ENCODE measurements at regions not wholly inside any gene's neighbourhood (a gene's known extent, or its start where the extent isn't known, plus 50 kb on each side); places are given as distances from the start of the nearest gene placed in this dataset.
"Not testable (repeated sequence)": the region's sequence is repeated elsewhere in the genome, so short reads cannot be mapped to it uniquely, and the experiment has no call there.

- Histone ChIP-seq H3K4me1 (ENCODE audit: control insufficient read depth in 3 of 3, insufficient read depth in 3 of 3, low read length in 3 of 3) (no peaks in the 10 kb centered on the region), H3K27me3 (ENCODE audit: control insufficient read depth in 3 of 3, insufficient read depth in 3 of 3, low read length in 3 of 3) (no peaks in the 10 kb centered on the region), H3K9ac (ENCODE audit: low read depth in 1 of 3, low read length in 3 of 3) (no peak overlapping the region), H3K9me3 (ENCODE audit: control insufficient read depth in 3 of 3, low read length in 3 of 3) (no peaks in the 10 kb centered on the region), H3K27ac (ENCODE audit: low read depth, low read length) (no peak overlapping the region), H3K36me3 (ENCODE audit: control insufficient read depth in 3 of 3, insufficient read depth in 3 of 3, low read length in 3 of 3) (no peaks in the 10 kb centered on the region), H3K4me3 (ENCODE audit: low read length in 3 of 3) (no peak overlapping the region)
These were observed 847.7 kb downstream of the CDH18 start for GRCh38 chr5:19140276-19140675.

GRCh38 chr5:19141937-19142524, 846.0 kb downstream of the CDH18 start:
- not testable (repeated sequence) for H3K4me3 ChIP-seq (ENCODE audit: low read length in 3 of 3); H3K27ac ChIP-seq (ENCODE audit: low read depth, low read length); H3K9me3 ChIP-seq (ENCODE audit: control insufficient read depth in 3 of 3, low read length in 3 of 3); H3K27me3 ChIP-seq (ENCODE audit: control insufficient read depth in 3 of 3, insufficient read depth in 3 of 3, low read length in 3 of 3); H3K9ac ChIP-seq (ENCODE audit: low read depth in 1 of 3, low read length in 3 of 3); H3K4me1 ChIP-seq (ENCODE audit: control insufficient read depth in 3 of 3, insufficient read depth in 3 of 3, low read length in 3 of 3); H3K36me3 ChIP-seq (ENCODE audit: control insufficient read depth in 3 of 3, insufficient read depth in 3 of 3, low read length in 3 of 3)

GRCh38 chr5:19142713-19143414, 845.1 kb downstream of the CDH18 start:
- H3K36me3 ChIP-seq (ENCODE audit: control insufficient read depth in 3 of 3, insufficient read depth in 3 of 3, low read length in 3 of 3): not testable (repeated sequence)

GRCh38 chr5:19143935-19144334, 844.1 kb downstream of the CDH18 start:
- Histone ChIP-seq H3K4me1 (ENCODE audit: control insufficient read depth in 3 of 3, insufficient read depth in 3 of 3, low read length in 3 of 3) (no peaks in the 10 kb centered on the region), H3K36me3 (ENCODE audit: control insufficient read depth in 3 of 3, insufficient read depth in 3 of 3, low read length in 3 of 3) (no peaks in the 10 kb centered on the region), H3K9ac (ENCODE audit: low read depth in 1 of 3, low read length in 3 of 3) (no peak overlapping the region), H3K9me3 (ENCODE audit: control insufficient read depth in 3 of 3, low read length in 3 of 3) (no peaks in the 10 kb centered on the region), H3K27me3 (ENCODE audit: control insufficient read depth in 3 of 3, insufficient read depth in 3 of 3, low read length in 3 of 3) (no peaks in the 10 kb centered on the region), H3K4me3 (ENCODE audit: low read length in 3 of 3) (no peak overlapping the region), H3K27ac (ENCODE audit: low read depth, low read length) (no peak overlapping the region)

More at GRCh38 chr5:19142713-19143414, 845.1 kb downstream of the CDH18 start:
- not testable (repeated sequence) for H3K4me3 ChIP-seq (ENCODE audit: low read length in 3 of 3); H3K27me3 ChIP-seq (ENCODE audit: control insufficient read depth in 3 of 3, insufficient read depth in 3 of 3, low read length in 3 of 3); H3K9me3 ChIP-seq (ENCODE audit: control insufficient read depth in 3 of 3, low read length in 3 of 3); H3K9ac ChIP-seq (ENCODE audit: low read depth in 1 of 3, low read length in 3 of 3); H3K4me1 ChIP-seq (ENCODE audit: control insufficient read depth in 3 of 3, insufficient read depth in 3 of 3, low read length in 3 of 3); H3K27ac ChIP-seq (ENCODE audit: low read depth, low read length)

- Histone ChIP-seq H3K9ac (ENCODE audit: low read depth in 1 of 3, low read length in 3 of 3) (no peak overlapping the region), H3K4me1 (ENCODE audit: control insufficient read depth in 3 of 3, insufficient read depth in 3 of 3, low read length in 3 of 3) (no peaks in the 10 kb centered on the region), H3K4me3 (ENCODE audit: low read length in 3 of 3) (no peak overlapping the region), H3K27ac (ENCODE audit: low read depth, low read length) (no peak overlapping the region), H3K36me3 (ENCODE audit: control insufficient read depth in 3 of 3, insufficient read depth in 3 of 3, low read length in 3 of 3) (no peaks in the 10 kb centered on the region), H3K27me3 (ENCODE audit: control insufficient read depth in 3 of 3, insufficient read depth in 3 of 3, low read length in 3 of 3) (no peaks in the 10 kb centered on the region), H3K9me3 (ENCODE audit: control insufficient read depth in 3 of 3, low read length in 3 of 3) (no peaks in the 10 kb centered on the region)
These were observed 818.6 kb downstream of the CDH18 start for GRCh38 chr5:19169426-19169825.

GRCh38 chr5:19172926-19173470, 815.0 kb downstream of the CDH18 start:
- no peak overlapping the region for H3K9ac ChIP-seq (ENCODE audit: low read depth in 1 of 3, low read length in 3 of 3)
- no peaks in the 10 kb centered on the region for H3K36me3 ChIP-seq (ENCODE audit: control insufficient read depth in 3 of 3, insufficient read depth in 3 of 3, low read length in 3 of 3)
- no peaks in the 10 kb centered on the region for H3K4me1 ChIP-seq (ENCODE audit: control insufficient read depth in 3 of 3, insufficient read depth in 3 of 3, low read length in 3 of 3)
- no peak overlapping the region for H3K27ac ChIP-seq (ENCODE audit: low read depth, low read length)
- H3K9me3 ChIP-seq (ENCODE audit: control insufficient read depth in 3 of 3, low read length in 3 of 3): no peaks in the 10 kb centered on the region
- H3K4me3 ChIP-seq (ENCODE audit: low read length in 3 of 3): no peak overlapping the region
- H3K27me3 ChIP-seq (ENCODE audit: control insufficient read depth in 3 of 3, insufficient read depth in 3 of 3, low read length in 3 of 3): no peaks in the 10 kb centered on the region

GRCh38 chr5:19175776-19176570, 812.0 kb downstream of the CDH18 start:
- H3K27me3 ChIP-seq (ENCODE audit: control insufficient read depth in 3 of 3, insufficient read depth in 3 of 3, low read length in 3 of 3): no peaks in the 10 kb centered on the region
- no peak overlapping the region for H3K27ac ChIP-seq (ENCODE audit: low read depth, low read length)
- H3K36me3 ChIP-seq (ENCODE audit: control insufficient read depth in 3 of 3, insufficient read depth in 3 of 3, low read length in 3 of 3): no peaks in the 10 kb centered on the region
- H3K4me3 ChIP-seq (ENCODE audit: low read length in 3 of 3): no peak overlapping the region
- no peaks in the 10 kb centered on the region for H3K9me3 ChIP-seq (ENCODE audit: control insufficient read depth in 3 of 3, low read length in 3 of 3)
- H3K4me1 ChIP-seq (ENCODE audit: control insufficient read depth in 3 of 3, insufficient read depth in 3 of 3, low read length in 3 of 3): no peaks in the 10 kb centered on the region
- no peak overlapping the region for H3K9ac ChIP-seq (ENCODE audit: low read depth in 1 of 3, low read length in 3 of 3)

GRCh38 chr5:19179571-19179970, 808.4 kb downstream of the CDH18 start:
- H3K27ac ChIP-seq (ENCODE audit: low read depth, low read length): no peak overlapping the region
- H3K4me1 ChIP-seq (ENCODE audit: control insufficient read depth in 3 of 3, insufficient read depth in 3 of 3, low read length in 3 of 3): no peaks in the 10 kb centered on the region
- H3K4me3 ChIP-seq (ENCODE audit: low read length in 3 of 3): no peak overlapping the region
- H3K9me3 ChIP-seq (ENCODE audit: control insufficient read depth in 3 of 3, low read length in 3 of 3): no peaks in the 10 kb centered on the region
- no peaks in the 10 kb centered on the region for H3K27me3 ChIP-seq (ENCODE audit: control insufficient read depth in 3 of 3, insufficient read depth in 3 of 3, low read length in 3 of 3)
- H3K9ac ChIP-seq (ENCODE audit: low read depth in 1 of 3, low read length in 3 of 3): no peak overlapping the region
- no peaks in the 10 kb centered on the region for H3K36me3 ChIP-seq (ENCODE audit: control insufficient read depth in 3 of 3, insufficient read depth in 3 of 3, low read length in 3 of 3)

- Histone ChIP-seq H3K9me3 (ENCODE audit: control insufficient read depth in 3 of 3, low read length in 3 of 3) (no peaks in the 10 kb centered on the region), H3K27ac (ENCODE audit: low read depth, low read length) (no peak overlapping the region), H3K36me3 (ENCODE audit: control insufficient read depth in 3 of 3, insufficient read depth in 3 of 3, low read length in 3 of 3) (no peaks in the 10 kb centered on the region), H3K27me3 (ENCODE audit: control insufficient read depth in 3 of 3, insufficient read depth in 3 of 3, low read length in 3 of 3) (no peaks in the 10 kb centered on the region), H3K9ac (ENCODE audit: low read depth in 1 of 3, low read length in 3 of 3) (no peak overlapping the region), H3K4me1 (ENCODE audit: control insufficient read depth in 3 of 3, insufficient read depth in 3 of 3, low read length in 3 of 3) (no peaks in the 10 kb centered on the region), H3K4me3 (ENCODE audit: low read length in 3 of 3) (no peak overlapping the region)
These were observed 798.8 kb downstream of the CDH18 start for GRCh38 chr5:19189176-19189575.

GRCh38 chr5:19193631-19194030, 794.4 kb downstream of the CDH18 start:
- no peaks in the 10 kb centered on the region for H3K4me1 ChIP-seq (ENCODE audit: control insufficient read depth in 3 of 3, insufficient read depth in 3 of 3, low read length in 3 of 3)
- H3K9me3 ChIP-seq (ENCODE audit: control insufficient read depth in 3 of 3, low read length in 3 of 3): no peaks in the 10 kb centered on the region

More at GRCh38 chr5:19193631-19194030, 794.4 kb downstream of the CDH18 start:
- H3K27me3 ChIP-seq (ENCODE audit: control insufficient read depth in 3 of 3, insufficient read depth in 3 of 3, low read length in 3 of 3): no peaks in the 10 kb centered on the region
- no peaks in the 10 kb centered on the region for H3K36me3 ChIP-seq (ENCODE audit: control insufficient read depth in 3 of 3, insufficient read depth in 3 of 3, low read length in 3 of 3)
- H3K4me3 ChIP-seq (ENCODE audit: low read length in 3 of 3): no peak overlapping the region
- H3K27ac ChIP-seq (ENCODE audit: low read depth, low read length): no peak overlapping the region
- H3K9ac ChIP-seq (ENCODE audit: low read depth in 1 of 3, low read length in 3 of 3): no peak overlapping the region
